A172 (cell line): ENCODE measurements at regions not wholly inside any gene's neighbourhood (a gene's known extent, or its start where the extent isn't known, plus 50 kb on each side); places are given as distances from the start of the nearest gene placed in this dataset.
A peak's percentile ranks its signal among the peaks of the same experiment; 100 is the strongest.
"Not testable (repeated sequence)": the region's sequence is repeated elsewhere in the genome, so short reads cannot be mapped to it uniquely, and the experiment has no call there.

Experiments used
- DNase-seq: peaks from one replicate; pipeline ENCODE4 v3.0.0-alpha.2; 2015; ENCODE audit warnings: low spot score

- DNase-seq = no peak
Measured at GRCh38 chr5:159588941-159589340, 258.7 kb upstream of the IL12B start.

DNA sequence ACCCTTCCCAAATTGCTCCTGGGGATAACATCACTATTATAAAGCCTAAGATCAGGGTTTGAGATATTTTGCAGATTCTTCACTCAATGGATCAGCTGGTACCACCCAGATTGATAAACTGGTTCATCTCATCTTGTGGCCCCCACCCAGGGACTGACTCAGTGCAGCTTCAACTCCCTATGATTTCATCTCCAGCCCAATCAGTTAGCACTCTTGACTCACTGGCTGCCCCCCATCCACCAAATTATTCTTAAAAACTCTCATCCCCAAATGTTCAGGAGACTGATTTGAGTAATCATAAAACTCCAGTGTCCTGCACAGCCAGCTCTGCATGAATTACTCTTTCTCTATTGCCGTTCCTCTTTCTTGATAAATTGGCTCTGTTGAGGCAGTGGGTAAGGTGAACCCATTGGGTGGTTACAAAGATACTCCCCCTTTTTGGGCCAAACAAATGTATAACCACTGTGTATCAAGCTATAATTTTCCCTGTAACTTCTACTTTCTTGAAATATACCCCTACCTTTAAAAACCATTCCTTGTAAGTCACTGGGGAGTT, 263.3 kb upstream of the IL12B start:
- no peak for DNase-seq

- not testable (repeated sequence) for DNase-seq
Measured at GRCh38 chr5:159595561-159595960, 265.3 kb upstream of the IL12B start.

- no peak for DNase-seq
Measured at GRCh38 chr5:159601216-159601615, 270.9 kb upstream of the IL12B start.

GRCh38 chr5:159602434-159602833, 272.1 kb upstream of the IL12B start:
- DNase-seq = no peak

DNA sequence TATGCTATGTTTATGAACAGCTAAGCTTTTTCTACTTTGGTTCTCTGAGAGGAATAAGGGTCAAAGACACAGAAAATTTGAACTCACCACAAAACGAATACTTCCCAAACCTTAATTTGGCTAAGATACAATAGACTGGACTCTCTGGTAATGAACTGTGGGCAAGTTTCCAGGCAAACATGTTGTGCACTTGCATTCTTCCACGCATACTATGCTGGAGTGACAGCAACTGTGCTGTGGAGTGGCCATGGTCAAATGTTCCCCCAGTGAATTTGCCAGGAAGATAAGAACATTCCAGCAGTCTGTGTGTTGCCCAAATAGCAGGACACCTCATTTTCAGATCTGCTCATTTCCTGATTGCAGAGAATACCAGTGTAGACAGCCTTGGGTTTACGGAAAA, 275.3 kb upstream of the IL12B start:
- DNase-seq = no peak

DNA sequence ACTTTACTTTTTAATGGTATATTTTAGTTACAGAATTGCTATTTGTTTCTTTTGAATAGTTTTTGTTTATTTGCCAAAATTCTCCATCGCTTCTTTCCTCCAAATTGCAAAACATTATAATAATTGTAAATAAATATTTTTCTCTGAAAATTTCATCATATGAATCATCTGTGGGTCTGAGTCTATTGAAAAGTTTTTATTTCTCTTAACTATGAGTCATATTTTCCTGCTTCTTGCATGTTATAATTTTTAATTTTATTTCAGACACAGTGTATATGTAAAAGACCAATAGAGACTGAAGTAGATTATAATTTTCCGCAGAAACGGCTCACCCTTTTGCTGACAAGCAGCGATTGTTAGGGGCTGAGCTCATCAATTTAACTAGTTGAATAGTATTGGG, 279.1 kb upstream of the IL12B start:
- DNase-seq = no peak

- DNase-seq = no peak
Measured at GRCh38 chr5:159610966-159611579, 280.8 kb upstream of the IL12B start.

GRCh38 chr5:159616952-159617351, 286.7 kb upstream of the IL12B start:
- DNase-seq = peak; percentile 25

- no peak for DNase-seq
Measured at GRCh38 chr5:159619826-159620225, 289.5 kb upstream of the IL12B start.

GRCh38 chr5:159620853-159621540, 290.7 kb upstream of the IL12B start:
- no peak for DNase-seq

- no peak for DNase-seq
Measured at GRCh38 chr5:159628703-159629102, 287.6 kb upstream of the ADRA1B start.

DNA sequence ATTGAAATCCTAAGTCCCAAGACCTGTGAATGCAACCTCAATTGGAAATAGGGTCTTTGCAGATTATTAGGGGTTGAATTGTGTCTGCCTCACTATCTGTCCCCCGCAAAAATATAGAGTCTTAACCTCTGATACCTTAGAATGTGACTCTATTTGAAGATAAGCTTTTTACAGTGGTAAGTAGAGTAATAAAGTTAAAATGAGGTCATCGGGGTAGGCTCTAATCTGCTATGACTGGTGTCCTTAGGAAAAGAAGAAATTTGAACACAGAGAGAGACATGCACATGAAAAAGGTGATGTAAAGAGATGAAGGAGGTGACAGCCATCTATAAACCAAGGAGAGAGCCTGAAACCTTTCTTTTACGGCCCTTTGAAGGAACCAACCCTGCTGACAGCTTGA, 287.1 kb upstream of the ADRA1B start:
- DNase-seq = no peak

DNA sequence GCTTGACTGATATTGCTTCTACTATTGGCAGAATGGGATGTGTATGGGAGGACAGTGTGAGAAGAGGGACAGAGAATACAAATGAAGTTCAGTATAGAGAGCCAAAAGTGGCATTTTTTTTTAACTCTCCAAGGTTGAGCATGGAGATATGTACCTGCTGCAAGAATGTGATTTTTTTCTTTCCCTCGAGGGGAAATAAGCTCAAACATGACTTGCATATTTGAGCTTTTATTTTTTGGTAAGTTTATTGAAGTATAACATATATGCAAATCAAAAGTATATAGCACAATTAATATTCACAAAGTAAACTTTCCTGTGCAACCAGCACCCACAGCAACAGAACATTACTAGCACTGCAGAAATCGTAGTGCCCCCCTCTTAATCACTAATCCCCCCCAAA, 285.7 kb upstream of the ADRA1B start:
- no peak for DNase-seq

DNA sequence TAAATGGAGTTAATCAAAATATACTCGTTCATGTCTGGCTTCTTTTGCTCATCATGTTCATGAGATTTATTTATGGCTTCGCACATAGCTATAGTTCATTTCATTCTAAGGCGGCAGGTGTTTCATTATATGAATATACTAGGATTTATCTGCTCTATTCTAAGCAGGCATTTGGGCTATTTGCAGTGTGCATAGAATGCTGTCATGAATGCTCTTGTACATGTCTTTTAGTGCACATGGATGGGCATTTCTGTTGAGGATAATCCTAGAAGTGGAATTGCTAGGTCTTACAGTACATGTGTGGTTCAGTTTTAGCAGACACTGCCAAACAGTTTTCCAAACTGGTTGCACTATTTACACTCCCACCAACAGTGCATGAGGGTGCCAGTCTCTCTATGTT, 285.3 kb upstream of the ADRA1B start:
- no peak for DNase-seq

DNA sequence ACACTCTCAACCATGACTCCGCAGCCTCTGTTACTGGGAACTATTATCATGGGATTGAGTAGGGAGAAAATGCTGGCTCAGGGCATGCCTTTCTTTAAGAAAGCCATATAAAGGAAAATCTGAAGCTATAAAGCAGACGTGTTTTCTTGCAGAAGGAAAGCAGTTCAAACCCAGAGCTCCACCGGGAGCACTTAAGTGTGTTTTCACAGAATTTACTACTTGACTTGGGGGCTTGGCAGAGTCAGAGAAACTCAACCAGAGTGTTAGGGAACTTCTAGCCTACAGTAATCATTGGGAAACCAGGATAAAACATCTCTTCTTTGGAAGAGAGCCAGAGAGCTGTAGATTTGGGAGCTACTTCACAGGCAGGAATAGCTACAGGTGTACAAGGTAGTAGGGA, 283.4 kb upstream of the ADRA1B start:
- no peak for DNase-seq

DNA sequence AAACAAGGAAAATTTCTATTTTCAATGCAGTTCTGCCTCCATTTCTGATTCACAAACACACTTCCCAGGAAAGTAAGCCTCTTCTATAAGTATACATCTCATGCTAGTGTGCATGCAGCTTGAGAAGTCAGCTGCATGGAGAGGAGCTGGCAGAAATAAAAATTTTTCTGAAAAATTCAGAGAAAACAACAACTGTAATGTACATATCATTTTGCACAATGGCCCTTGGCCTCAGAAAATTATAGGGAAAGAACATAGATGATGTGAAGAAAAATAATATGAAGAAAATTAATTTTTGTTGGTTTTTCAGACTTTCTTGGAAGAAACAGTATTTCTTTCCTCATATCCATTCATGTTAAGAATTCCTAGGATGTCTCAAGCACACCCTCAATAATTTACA, 277.8 kb upstream of the ADRA1B start:
- no peak for DNase-seq

- DNase-seq = no peak
Measured at GRCh38 chr5:159638954-159639559, 277.2 kb upstream of the ADRA1B start.

GRCh38 chr5:159639590-159639989, 276.7 kb upstream of the ADRA1B start:
- DNase-seq = no peak

DNA sequence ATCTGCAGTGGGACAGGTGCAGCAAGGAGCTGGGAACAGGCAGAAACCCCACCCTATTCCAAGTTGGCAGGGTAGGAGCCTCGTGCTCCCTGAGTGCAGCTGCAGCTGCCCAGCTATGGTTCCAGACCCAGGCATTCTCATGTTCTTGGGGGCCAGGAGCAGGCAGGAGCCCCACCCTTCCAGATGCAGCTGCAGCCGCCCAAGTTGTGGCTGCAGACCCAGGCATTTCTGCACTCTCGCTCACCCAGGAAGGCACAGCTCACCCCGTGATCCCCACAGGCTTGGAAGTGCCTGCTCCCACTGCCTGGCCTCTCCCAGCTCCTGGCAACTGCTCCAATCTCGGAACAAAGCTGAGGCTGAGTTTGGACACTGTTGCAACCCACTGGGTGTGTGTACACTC, 275.8 kb upstream of the ADRA1B start:
- no peak for DNase-seq

- no peak for DNase-seq
Measured at GRCh38 chr5:159640921-159641320, 275.4 kb upstream of the ADRA1B start.

DNA sequence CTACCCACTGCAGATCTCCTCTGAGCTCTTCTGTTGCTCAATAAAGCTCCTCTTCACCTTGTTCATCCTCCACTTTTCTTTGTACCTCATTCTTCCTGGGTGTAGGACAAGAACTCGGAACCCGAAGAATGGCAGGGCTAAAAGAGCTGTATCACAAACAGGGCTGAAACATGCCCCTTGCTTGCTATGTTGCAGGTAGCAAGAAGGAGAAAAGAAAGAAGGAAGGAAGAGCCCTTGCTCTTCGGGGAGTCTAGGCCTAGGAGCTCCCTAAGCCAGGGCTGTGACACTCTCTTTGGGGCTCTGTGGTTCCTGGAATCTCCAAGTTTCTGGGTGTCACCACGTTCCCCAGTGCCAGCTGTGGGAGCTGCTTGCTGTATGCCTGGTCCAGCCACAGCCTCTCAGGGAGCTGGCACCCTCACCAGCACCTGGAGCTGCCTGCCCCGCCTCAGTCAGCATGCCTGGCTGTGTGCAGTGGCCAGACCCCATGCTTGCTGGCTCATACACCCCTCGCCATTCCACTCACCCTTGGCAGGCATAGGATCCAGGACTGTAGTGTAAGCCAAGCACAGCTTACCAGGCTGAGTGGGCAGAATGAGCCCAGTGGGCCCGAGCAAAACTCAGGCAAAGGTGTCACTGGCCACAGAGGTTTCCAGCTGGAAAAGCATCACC, 274.8 kb upstream of the ADRA1B start:
- no peak for DNase-seq

DNA sequence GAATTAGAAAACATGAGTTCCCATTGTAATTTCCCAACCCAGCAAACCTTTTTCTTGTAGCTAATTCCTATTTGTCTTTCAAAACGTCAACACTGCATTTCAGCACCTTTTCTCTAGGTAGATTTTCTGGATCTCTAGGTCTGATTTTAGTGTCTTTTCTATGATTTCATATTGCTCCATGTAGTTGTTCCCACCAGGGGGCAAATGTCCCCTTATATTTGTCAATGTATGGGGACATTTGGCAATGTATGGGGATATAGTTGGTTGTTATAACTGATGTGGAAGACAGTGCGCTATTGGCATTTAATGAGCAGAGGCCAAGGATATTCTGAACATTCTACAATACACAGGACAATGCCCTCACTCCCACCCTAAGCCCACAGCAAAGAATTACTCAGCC, 273.9 kb upstream of the ADRA1B start:
- DNase-seq = no peak
